GM12878 (cell line): ENCODE measurements at regions not wholly inside any gene's neighbourhood (a gene's known extent, or its start where the extent isn't known, plus 50 kb on each side); places are given as distances from the start of the nearest gene placed in this dataset.

Experiments used
- ATAC-seq: fragments of 200-7000 bp; cut with Tn5 transposase; 3 replicates; pipeline ENCODE4 v1.9.1; 2020; ENCODE audit warnings: mild to moderate bottlenecking, moderate library complexity
- BruUV-seq: library from RNA; stranded (reverse); fragments of 400-500 nt; replicated peaks from 2 replicates; lab custom pipeline; 2021; lab: Mats Ljungman, UMichigan
- CTCF ChIA-PET: fragments of 300-600 bp; sonication (Branson Sonifier 250); formaldehyde crosslinking; extraction: SDS; loops from one replicate; lab custom pipeline; 2021; ENCODE audit warnings: inconsistent platforms; lab: Yijun Ruan, JAX
- POLR2A ChIA-PET: fragments of 350-600 bp; formaldehyde crosslinking; extraction: SDS; loops from one replicate; lab custom pipeline; 2021; ENCODE audit warnings: inconsistent platforms; lab: Charles Lee
- RAD21 ChIA-PET: fragments of 300-600 bp; sonication (Branson Sonifier 250); formaldehyde crosslinking; loops from one replicate; lab custom pipeline; 2023; ENCODE audit warnings: antibody characterized with exemption; ENCODE audit not compliant: unreplicated experiment; lab: Charles Lee
- SMC1A ChIA-PET: fragments of 300-600 bp; sonication (Branson Sonifier 250); formaldehyde crosslinking; loops from one replicate; lab custom pipeline; 2023; ENCODE audit not compliant: unreplicated experiment, uncharacterized antibody; lab: Charles Lee
- DNase-seq: peaks from one replicate; pipeline ENCODE4 v3.0.0-alpha.2; 2011; ENCODE audit warnings: low read depth, low spot score
- FAIRE-seq: peaks from 3 replicates; lab custom pipeline; 2011; peaks lifted over from hg19 to GRCh38; lab: Jason Lieb, UNC
- H2AFZ ChIP-seq: 2 replicates; pipeline ENCODE4 v1.6.0; 2011; ENCODE audit warnings: low read depth, low read length, control low read depth; ENCODE audit not compliant: control insufficient read depth
- H3K27ac ChIP-seq: 2 replicates; pipeline ENCODE4 v1.5.1; 2011; ENCODE audit warnings: control low read depth; ENCODE audit not compliant: control insufficient read depth, insufficient read depth
- H3K27me3 ChIP-seq, 2 experiments: replicated peaks in 1 of 2; 2 replicates each; pipeline versions ENCODE4 v1.6.0 to v1.6.1; 2011; ENCODE audit warnings: low read length in 1 of 2; ENCODE audit not compliant: control insufficient read depth in 2 of 2, insufficient read depth in 2 of 2
- H3K36me3 ChIP-seq, 2 experiments: 2 replicates each; pipeline ENCODE4 v1.5.1; 2011; ENCODE audit warnings: low read length in 1 of 2; ENCODE audit not compliant: control insufficient read depth in 2 of 2, insufficient read depth in 2 of 2
- H3K4me1 ChIP-seq: 2 replicates; pipeline ENCODE4 v1.6.1; 2011; ENCODE audit warnings: mild to moderate bottlenecking, low read length, moderate library complexity, mixed read lengths; ENCODE audit not compliant: control insufficient read depth, insufficient read depth
- H3K4me2 ChIP-seq: 2 replicates; pipeline ENCODE4 v1.6.0; 2011; ENCODE audit warnings: control low read depth; ENCODE audit not compliant: control insufficient read depth, insufficient read depth
- H3K4me3 ChIP-seq: fragments of 200-600 bp; sonication (generic); 2 replicates; pipeline ENCODE4 v1.5.1; 2016
- H3K79me2 ChIP-seq: 2 replicates; pipeline ENCODE4 v1.6.0; 2011; ENCODE audit warnings: low read length; ENCODE audit not compliant: control insufficient read depth, insufficient read depth
- H3K9ac ChIP-seq: 2 replicates; pipeline ENCODE4 v1.8.0; 2011; ENCODE audit warnings: low read length, control low read depth, mixed read lengths; ENCODE audit not compliant: control insufficient read depth, insufficient read depth
- H3K9me3 ChIP-seq: replicated peaks from 3 replicates; pipeline ENCODE4 v1.5.1; 2011; ENCODE audit warnings: mild to moderate bottlenecking, low read length; ENCODE audit not compliant: control insufficient read depth, insufficient read depth
- H4K20me1 ChIP-seq: 2 replicates; pipeline ENCODE4 v1.6.0; 2011; ENCODE audit not compliant: control insufficient read depth, insufficient read depth
- CBX5 ChIP-seq: sonication (generic); IDR thresholded peaks from 2 replicates; pipeline ENCODE4 v1.6.1; 2016; ENCODE audit warnings: low read depth, moderate library complexity, mild to moderate bottlenecking, inconsistent platforms
- E4F1 ChIP-seq: fragments of 450-650 bp; IDR thresholded peaks from 2 replicates; pipeline ENCODE4 v1.6.1; 2018; ENCODE audit warnings: borderline replicate concordance, mild to moderate bottlenecking; ENCODE audit not compliant: partially characterized antibody
- JUNB ChIP-seq: IDR thresholded peaks from 2 replicates; pipeline ENCODE4 v1.6.1; 2016; ENCODE audit warnings: antibody characterized with exemption, mild to moderate bottlenecking
- NFIC ChIP-seq: IDR thresholded peaks from 2 replicates; pipeline ENCODE4 v1.6.1; 2012; ENCODE audit warnings: low read depth, mild to moderate bottlenecking, inconsistent platforms, low read length, moderate library complexity
- NFXL1 ChIP-seq: fragments of 450-650 bp; IDR thresholded peaks from 2 replicates; pipeline ENCODE4 v1.6.1; 2017; ENCODE audit warnings: antibody characterized with exemption, mild to moderate bottlenecking, borderline replicate concordance
- NR2C1 ChIP-seq: fragments of 450-650 bp; IDR thresholded peaks from 2 replicates; pipeline ENCODE4 v1.6.1; 2017; ENCODE audit warnings: antibody characterized with exemption, mild to moderate bottlenecking, moderate library complexity
- SMARCA5 ChIP-seq: fragments of 450-650 bp; IDR thresholded peaks from 2 replicates; pipeline ENCODE4 v1.6.1; 2017; ENCODE audit warnings: mild to moderate bottlenecking
- ZNF592 ChIP-seq: fragments of 450-650 bp; IDR thresholded peaks from 2 replicates; pipeline ENCODE4 v1.6.1; 2017; ENCODE audit warnings: mild to moderate bottlenecking, moderate library complexity
- WGBS: methylation state at CpG from one replicate; pipeline ENCODE4 v1.1.6; 2016; ENCODE audit warnings: low lambda C conversion rate; ENCODE audit not compliant: insufficient replicate concordance, insufficient coverage; ENCODE audit errors: missing lambda C conversion rate; 5-methylcytosine and 5-hydroxymethylcytosine counted together
- in situ Hi-C: fragments of 300-500 bp; cut with MboI; formaldehyde crosslinking; loops from 9 replicates; pipeline ENCODE4 v1.14.3; 2018; ENCODE audit warnings: mixed read lengths
- intact Hi-C: fragments of 100-400 bp; cut with micrococcal nuclease; formaldehyde crosslinking; loops from one replicate; pipeline ENCODE4 v1.14.2; 2022; ENCODE audit not compliant: unreplicated experiment
- TF ChIP-seq, protein P1 (sequence below): fragments of 450-650 bp; IDR thresholded peaks from 2 replicates; pipeline ENCODE4 v1.6.1; 2018; ENCODE audit warnings: mild to moderate bottlenecking, low read depth, moderate library complexity; ENCODE audit not compliant: partially characterized antibody

- intact Hi-C loops, result no loop called here
- TF ChIP-seq E4F1 (no peak), CBX5 (no peak), NR2C1 (no peak), ZNF592 (no peak), SMARCA5 (no peak), NFIC (no peak), NFXL1 (no peak), JUNB (no peak)
- TF ChIP-seq, protein P1, sequence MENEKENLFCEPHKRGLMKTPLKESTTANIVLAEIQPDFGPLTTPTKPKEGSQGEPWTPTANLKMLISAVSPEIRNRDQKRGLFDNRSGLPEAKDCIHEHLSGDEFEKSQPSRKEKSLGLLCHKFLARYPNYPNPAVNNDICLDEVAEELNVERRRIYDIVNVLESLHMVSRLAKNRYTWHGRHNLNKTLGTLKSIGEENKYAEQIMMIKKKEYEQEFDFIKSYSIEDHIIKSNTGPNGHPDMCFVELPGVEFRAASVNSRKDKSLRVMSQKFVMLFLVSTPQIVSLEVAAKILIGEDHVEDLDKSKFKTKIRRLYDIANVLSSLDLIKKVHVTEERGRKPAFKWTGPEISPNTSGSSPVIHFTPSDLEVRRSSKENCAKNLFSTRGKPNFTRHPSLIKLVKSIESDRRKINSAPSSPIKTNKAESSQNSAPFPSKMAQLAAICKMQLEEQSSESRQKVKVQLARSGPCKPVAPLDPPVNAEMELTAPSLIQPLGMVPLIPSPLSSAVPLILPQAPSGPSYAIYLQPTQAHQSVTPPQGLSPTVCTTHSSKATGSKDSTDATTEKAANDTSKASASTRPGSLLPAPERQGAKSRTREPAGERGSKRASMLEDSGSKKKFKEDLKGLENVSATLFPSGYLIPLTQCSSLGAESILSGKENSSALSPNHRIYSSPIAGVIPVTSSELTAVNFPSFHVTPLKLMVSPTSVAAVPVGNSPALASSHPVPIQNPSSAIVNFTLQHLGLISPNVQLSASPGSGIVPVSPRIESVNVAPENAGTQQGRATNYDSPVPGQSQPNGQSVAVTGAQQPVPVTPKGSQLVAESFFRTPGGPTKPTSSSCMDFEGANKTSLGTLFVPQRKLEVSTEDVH, result no peak
- CTCF ChIA-PET, result no interaction called here
These were observed 244.8 kb upstream of the SIX2 start for GRCh38 chr2:45254025-45254424.

More at GRCh38 chr2:45254025-45254424, 244.8 kb upstream of the SIX2 start:
- POLR2A ChIA-PET, result no interaction called here
- no peaks in the 10 kb centered on the region for H4K20me1 ChIP-seq
- no peak overlapping the region for H3K9ac ChIP-seq
- H3K4me3 ChIP-seq, result no peak overlapping the region
- H3K79me2 ChIP-seq, result no peaks in the 10 kb centered on the region
- H3K27me3 ChIP-seq, result peaks cover 0 to 2% of the 10 kb centered on the region in 2 experiments; a peak in 2 of 4 replicates
- H3K9me3 ChIP-seq, result no peaks in the 10 kb centered on the region
- no peak overlapping the region for H2AFZ ChIP-seq
- FAIRE-seq (no peak), ATAC-seq (no peak), DNase-seq (no peak)
- in situ Hi-C loops, result no loop called here
- SMC1A ChIA-PET, result no interaction called here
- WGBS, result 51% methylated on average over 9 of the region's 9 CpGs
- H3K27ac ChIP-seq, result no peak overlapping the region
- RAD21 ChIA-PET, result no interaction called here
- no TSS peak for BruUV-seq
- H3K4me1 ChIP-seq, result no peaks in the 10 kb centered on the region
- no peaks in the 10 kb centered on the region for H3K36me3 ChIP-seq
- H3K4me2 ChIP-seq, result no peak overlapping the region
